WTC11 (cell line): ENCODE measurements at regions not wholly inside any gene's neighbourhood (a gene's known extent, or its start where the extent isn't known, plus 50 kb on each side); places are given as distances from the start of the nearest gene placed in this dataset.

Experiments used
- ATAC-seq: fragments of 200-7000 bp; cut with Tn5 transposase; 2 replicates; pipeline ENCODE4 v1.10.0; 2021; ENCODE audit warnings: mild to moderate bottlenecking, moderate library complexity
- CTCF ChIA-PET: fragments of 300-600 bp; sonication (Branson Sonifier 250); formaldehyde crosslinking; loops from one replicate; lab custom pipeline; 2021; ENCODE audit warnings: antibody characterized with exemption; lab: Charles Lee
- POLR2A ChIA-PET: fragments of 350-600 bp; sonication (Branson Sonifier 250); formaldehyde crosslinking; loops from one replicate; lab custom pipeline; 2021; ENCODE audit warnings: antibody characterized with exemption; lab: Charles Lee
- DNase-seq: peaks from one replicate; pipeline ENCODE4 v3.0.0; 2021; ENCODE audit warnings: low spot score
- H3K27ac Mint-ChIP-seq: 2 replicates; pipeline ENCODE4 v1.8.0; 2021; ENCODE audit warnings: mixed read lengths
- H3K27me3 Mint-ChIP-seq: 2 replicates; pipeline ENCODE4 v1.8.0; 2021; ENCODE audit warnings: low read depth, mild to moderate bottlenecking, moderate library complexity, mixed read lengths
- H3K36me3 Mint-ChIP-seq: 2 replicates; pipeline ENCODE4 v1.8.0; 2021; ENCODE audit warnings: mixed read lengths
- H3K4me1 Mint-ChIP-seq: 2 replicates; pipeline ENCODE4 v1.8.0; 2022; ENCODE audit warnings: mixed read lengths
- H3K4me3 Mint-ChIP-seq: 2 replicates; pipeline ENCODE4 v1.8.0; 2021; ENCODE audit warnings: mild to moderate bottlenecking, moderate library complexity, mixed read lengths
- H3K9me3 Mint-ChIP-seq: 2 replicates; pipeline ENCODE4 v1.8.0; 2021; ENCODE audit warnings: mixed read lengths
- CREB1 ChIP-seq: sonication (generic); formaldehyde crosslinking; IDR thresholded peaks from 2 replicates; pipeline ENCODE4 v1.8.0; 2023; ENCODE audit warnings: mild to moderate bottlenecking, missing genetic modification reagents
- CREM ChIP-seq: sonication (generic); formaldehyde crosslinking; IDR thresholded peaks from 2 replicates; pipeline ENCODE4 v1.8.1; 2022; ENCODE audit warnings: mild to moderate bottlenecking, missing genetic modification reagents, moderate library complexity
- ELF4 ChIP-seq: sonication (generic); formaldehyde crosslinking; IDR thresholded peaks from 2 replicates; pipeline ENCODE4 v1.8.1; 2022; ENCODE audit warnings: low read depth, mild to moderate bottlenecking, moderate library complexity, missing genetic modification reagents
- ESRRA ChIP-seq: sonication (generic); formaldehyde crosslinking; IDR thresholded peaks from 2 replicates; pipeline ENCODE4 v1.8.1; 2022; ENCODE audit warnings: mild to moderate bottlenecking, missing genetic modification reagents, borderline replicate concordance
- FOXJ3 ChIP-seq: sonication (generic); formaldehyde crosslinking; IDR thresholded peaks from 2 replicates; pipeline ENCODE4 v1.9.0; 2021; ENCODE audit warnings: missing genetic modification reagents, mild to moderate bottlenecking, borderline replicate concordance
- GRHL2 ChIP-seq: fragments of 250-450 bp; sonication (Bioruptor Pico); IDR thresholded peaks from 2 replicates; pipeline ENCODE4 v1.8.0; 2022; ENCODE audit warnings: mild to moderate bottlenecking, moderate library complexity; ENCODE audit not compliant: insufficient replicate concordance, severe bottlenecking
- MYBL2 ChIP-seq: sonication (generic); formaldehyde crosslinking; IDR thresholded peaks from 2 replicates; pipeline ENCODE4 v1.8.1; 2023; ENCODE audit warnings: mild to moderate bottlenecking, moderate library complexity, missing genetic modification reagents
- NR1H2 ChIP-seq: sonication (generic); formaldehyde crosslinking; IDR thresholded peaks from 2 replicates; pipeline ENCODE4 v1.9.0; 2021; ENCODE audit warnings: mild to moderate bottlenecking, moderate library complexity, missing genetic modification reagents
- NR3C1 ChIP-seq: sonication (generic); formaldehyde crosslinking; conservative IDR thresholded peaks from 2 replicates; pipeline ENCODE4 v1.8.1; 2023; ENCODE audit warnings: low read depth, mild to moderate bottlenecking, missing genetic modification reagents
- RELA ChIP-seq: sonication (generic); formaldehyde crosslinking; IDR thresholded peaks from 2 replicates; pipeline ENCODE4 v1.8.1; 2022; ENCODE audit warnings: missing genetic modification reagents, mild to moderate bottlenecking, borderline replicate concordance
- SMAD4 ChIP-seq: sonication (generic); formaldehyde crosslinking; IDR thresholded peaks from 2 replicates; pipeline ENCODE4 v1.8.0; 2022; ENCODE audit warnings: mild to moderate bottlenecking, missing genetic modification reagents
- STAT6 ChIP-seq: sonication (generic); formaldehyde crosslinking; conservative IDR thresholded peaks from 2 replicates; pipeline ENCODE4 v1.8.1; 2023; ENCODE audit warnings: mild to moderate bottlenecking, low read depth, missing genetic modification reagents, moderate library complexity
- ZNF396 ChIP-seq: fragments of 250-450 bp; sonication (Bioruptor Pico); IDR thresholded peaks from 2 replicates; pipeline ENCODE4 v1.8.0; 2021; ENCODE audit warnings: mild to moderate bottlenecking, moderate library complexity, borderline replicate concordance
- ZNF423 ChIP-seq: fragments of 250-450 bp; sonication (Bioruptor Pico); IDR thresholded peaks from 2 replicates; pipeline ENCODE4 v2.1.2; 2022; ENCODE audit warnings: mild to moderate bottlenecking, moderate library complexity
- TF ChIP-seq, protein P1 (sequence below): fragments of 250-450 bp; sonication (Bioruptor Pico); IDR thresholded peaks from 2 replicates; pipeline ENCODE4 v1.9.0; 2021; ENCODE audit warnings: mild to moderate bottlenecking, borderline replicate concordance
- TF ChIP-seq, protein P2 (sequence below): sonication (generic); formaldehyde crosslinking; IDR thresholded peaks from 2 replicates; pipeline ENCODE4 v1.8.0; 2023; ENCODE audit warnings: missing genetic modification reagents
- TF ChIP-seq, protein P3 (sequence below): sonication (generic); formaldehyde crosslinking; IDR thresholded peaks from 2 replicates; pipeline ENCODE4 v1.8.1; 2023; ENCODE audit warnings: mild to moderate bottlenecking, missing genetic modification reagents
- TF ChIP-seq, protein P4 (sequence below): sonication (generic); formaldehyde crosslinking; conservative IDR thresholded peaks from 2 replicates; pipeline ENCODE4 v1.8.1; 2022; ENCODE audit warnings: mild to moderate bottlenecking, missing genetic modification reagents

- TF ChIP-seq FOXJ3 (CRISPR knock-in tag) (no peak), ELF4 (CRISPR knock-in tag) (no peak), ZNF396 (no peak), STAT6 (CRISPR knock-in tag) (no peak)
- TF ChIP-seq, protein P1, sequence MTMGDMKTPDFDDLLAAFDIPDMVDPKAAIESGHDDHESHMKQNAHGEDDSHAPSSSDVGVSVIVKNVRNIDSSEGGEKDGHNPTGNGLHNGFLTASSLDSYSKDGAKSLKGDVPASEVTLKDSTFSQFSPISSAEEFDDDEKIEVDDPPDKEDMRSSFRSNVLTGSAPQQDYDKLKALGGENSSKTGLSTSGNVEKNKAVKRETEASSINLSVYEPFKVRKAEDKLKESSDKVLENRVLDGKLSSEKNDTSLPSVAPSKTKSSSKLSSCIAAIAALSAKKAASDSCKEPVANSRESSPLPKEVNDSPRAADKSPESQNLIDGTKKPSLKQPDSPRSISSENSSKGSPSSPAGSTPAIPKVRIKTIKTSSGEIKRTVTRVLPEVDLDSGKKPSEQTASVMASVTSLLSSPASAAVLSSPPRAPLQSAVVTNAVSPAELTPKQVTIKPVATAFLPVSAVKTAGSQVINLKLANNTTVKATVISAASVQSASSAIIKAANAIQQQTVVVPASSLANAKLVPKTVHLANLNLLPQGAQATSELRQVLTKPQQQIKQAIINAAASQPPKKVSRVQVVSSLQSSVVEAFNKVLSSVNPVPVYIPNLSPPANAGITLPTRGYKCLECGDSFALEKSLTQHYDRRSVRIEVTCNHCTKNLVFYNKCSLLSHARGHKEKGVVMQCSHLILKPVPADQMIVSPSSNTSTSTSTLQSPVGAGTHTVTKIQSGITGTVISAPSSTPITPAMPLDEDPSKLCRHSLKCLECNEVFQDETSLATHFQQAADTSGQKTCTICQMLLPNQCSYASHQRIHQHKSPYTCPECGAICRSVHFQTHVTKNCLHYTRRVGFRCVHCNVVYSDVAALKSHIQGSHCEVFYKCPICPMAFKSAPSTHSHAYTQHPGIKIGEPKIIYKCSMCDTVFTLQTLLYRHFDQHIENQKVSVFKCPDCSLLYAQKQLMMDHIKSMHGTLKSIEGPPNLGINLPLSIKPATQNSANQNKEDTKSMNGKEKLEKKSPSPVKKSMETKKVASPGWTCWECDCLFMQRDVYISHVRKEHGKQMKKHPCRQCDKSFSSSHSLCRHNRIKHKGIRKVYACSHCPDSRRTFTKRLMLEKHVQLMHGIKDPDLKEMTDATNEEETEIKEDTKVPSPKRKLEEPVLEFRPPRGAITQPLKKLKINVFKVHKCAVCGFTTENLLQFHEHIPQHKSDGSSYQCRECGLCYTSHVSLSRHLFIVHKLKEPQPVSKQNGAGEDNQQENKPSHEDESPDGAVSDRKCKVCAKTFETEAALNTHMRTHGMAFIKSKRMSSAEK (CRISPR knock-in tag) = no peak
- peaks cover 3% of the 10 kb centered on the region for H3K9me3 Mint-ChIP-seq
- H3K27ac Mint-ChIP-seq = no peak overlapping the region
- H3K4me1 Mint-ChIP-seq = peaks cover 41% of the 10 kb centered on the region
- H3K4me3 Mint-ChIP-seq = peak overlapping the region; percentile 7; the same call in 1 of the 2 replicates
- DNase-seq (no peak), ATAC-seq (no peak; the same call in 1 of the 2 replicates)
- H3K27me3 Mint-ChIP-seq = no peaks in the 10 kb centered on the region; the same call in 1 of the 2 replicates
- ChIA-PET CTCF (interaction anchor here (0.6 kb wide), 1 partner anchor 504 kb away, joined by 5 read pairs; no protein-coding TSS in a partner anchor), POLR2A (no interaction called here)
- no peaks in the 10 kb centered on the region for H3K36me3 Mint-ChIP-seq
These were observed 255.4 kb downstream of the MIAT start for GRCh38 chr22:26912655-26913345.

DNA sequence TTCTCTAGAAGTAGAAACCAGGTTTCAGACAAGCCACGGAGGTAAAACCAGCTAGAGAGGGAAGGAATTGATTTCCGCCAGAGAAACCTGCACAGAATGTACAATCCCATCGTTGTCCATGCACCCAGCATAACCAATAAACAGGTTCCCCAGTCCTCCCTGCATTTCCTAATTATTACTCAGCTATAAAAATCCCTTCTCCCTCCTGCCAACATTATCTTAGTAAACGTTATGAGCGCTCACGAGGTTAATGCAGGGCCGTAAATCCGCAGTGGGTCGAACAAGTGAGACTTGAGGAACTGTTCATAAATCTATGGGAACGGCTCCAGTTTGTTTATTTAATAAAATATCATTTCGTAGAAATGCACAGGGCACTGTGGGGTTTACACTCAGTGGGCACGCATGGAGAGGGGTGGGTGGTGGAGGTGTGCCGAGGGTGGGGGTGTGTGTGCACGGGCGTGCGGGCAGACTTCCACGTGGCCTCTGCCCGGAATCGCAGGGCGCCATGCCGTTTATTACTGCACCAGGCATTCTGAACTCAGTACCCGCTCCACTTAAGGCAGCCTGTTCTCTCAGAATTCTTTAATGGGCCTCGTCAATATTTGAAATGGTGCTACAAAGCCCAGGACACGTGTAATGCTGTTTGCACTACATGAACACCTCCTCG, 257.3 kb downstream of the MIAT start:
- Mint-ChIP-seq H3K27me3 (no peaks in the 10 kb centered on the region; the same call in 1 of the 2 replicates), H3K4me3 (no peak overlapping the region)

More for the DNA sequence above, 257.3 kb downstream of the MIAT start:
- no peaks in the 10 kb centered on the region for H3K36me3 Mint-ChIP-seq
- H3K4me1 Mint-ChIP-seq = peaks cover 41% of the 10 kb centered on the region
- peaks cover 9% of the 10 kb centered on the region for H3K9me3 Mint-ChIP-seq
- ChIA-PET CTCF (interaction anchor here (0.6 to 1.3 kb wide), 2 partner anchors 10 to 131 kb away, joined by 3 read pairs; no protein-coding TSS in a partner anchor), POLR2A (interaction anchor here (0.7 kb wide), 1 partner anchor 136 kb away, joined by 3 read pairs; no protein-coding TSS in a partner anchor)
- TF ChIP-seq ZNF423 (CRISPR knock-in tag) = no peak
- TF ChIP-seq ZNF396 = no peak
- no peak for TF ChIP-seq GRHL2 (CRISPR knock-in tag)
- TF ChIP-seq, protein P2, sequence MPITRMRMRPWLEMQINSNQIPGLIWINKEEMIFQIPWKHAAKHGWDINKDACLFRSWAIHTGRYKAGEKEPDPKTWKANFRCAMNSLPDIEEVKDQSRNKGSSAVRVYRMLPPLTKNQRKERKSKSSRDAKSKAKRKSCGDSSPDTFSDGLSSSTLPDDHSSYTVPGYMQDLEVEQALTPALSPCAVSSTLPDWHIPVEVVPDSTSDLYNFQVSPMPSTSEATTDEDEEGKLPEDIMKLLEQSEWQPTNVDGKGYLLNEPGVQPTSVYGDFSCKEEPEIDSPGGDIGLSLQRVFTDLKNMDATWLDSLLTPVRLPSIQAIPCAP (CRISPR knock-in tag) = no peak
- TF ChIP-seq, protein P3, sequence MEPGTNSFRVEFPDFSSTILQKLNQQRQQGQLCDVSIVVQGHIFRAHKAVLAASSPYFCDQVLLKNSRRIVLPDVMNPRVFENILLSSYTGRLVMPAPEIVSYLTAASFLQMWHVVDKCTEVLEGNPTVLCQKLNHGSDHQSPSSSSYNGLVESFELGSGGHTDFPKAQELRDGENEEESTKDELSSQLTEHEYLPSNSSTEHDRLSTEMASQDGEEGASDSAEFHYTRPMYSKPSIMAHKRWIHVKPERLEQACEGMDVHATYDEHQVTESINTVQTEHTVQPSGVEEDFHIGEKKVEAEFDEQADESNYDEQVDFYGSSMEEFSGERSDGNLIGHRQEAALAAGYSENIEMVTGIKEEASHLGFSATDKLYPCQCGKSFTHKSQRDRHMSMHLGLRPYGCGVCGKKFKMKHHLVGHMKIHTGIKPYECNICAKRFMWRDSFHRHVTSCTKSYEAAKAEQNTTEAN (CRISPR knock-in tag) = no peak
- no peak for TF ChIP-seq ESRRA
- TF ChIP-seq NR3C1 = no peak
- TF ChIP-seq SMAD4 (CRISPR knock-in tag) = no peak
- TF ChIP-seq CREM (CRISPR knock-in tag) = no peak
- no peak for TF ChIP-seq CREB1 (CRISPR knock-in tag)
- TF ChIP-seq RELA (CRISPR knock-in tag) = no peak
- TF ChIP-seq MYBL2 = no peak
- TF ChIP-seq, protein P4, sequence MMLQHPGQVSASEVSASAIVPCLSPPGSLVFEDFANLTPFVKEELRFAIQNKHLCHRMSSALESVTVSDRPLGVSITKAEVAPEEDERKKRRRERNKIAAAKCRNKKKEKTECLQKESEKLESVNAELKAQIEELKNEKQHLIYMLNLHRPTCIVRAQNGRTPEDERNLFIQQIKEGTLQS (CRISPR knock-in tag) = no peak
- TF ChIP-seq NR1H2 = no peak
- TF ChIP-seq, all 79 proteins: peak for 0
- H3K27ac Mint-ChIP-seq = no peak overlapping the region
- no peak for ATAC-seq
- no peak for DNase-seq
